ENCODE measurements at regions not wholly inside any gene's neighbourhood (a gene's known extent, or its start where the extent isn't known, plus 50 kb on each side); places are given as distances from the start of the nearest gene placed in this dataset.
"Not testable (repeated sequence)": the region's sequence is repeated elsewhere in the genome, so short reads cannot be mapped to it uniquely, and the experiment has no call there.

GRCh38 chr9:93813221-93814076, 141.7 kb downstream of the BARX1 start:
- DNase-seq (ENCODE audit: low read depth in 1 of 2, low spot score in 1 of 2) = no peak

GRCh38 chr9:93812410-93812668, 142.8 kb downstream of the BARX1 start:
- DNase-seq (ENCODE audit: low read depth in 1 of 2, low spot score in 1 of 2) = no peak

GRCh38 chr9:93810028-93810971, 144.9 kb downstream of the BARX1 start:
- no peak for DNase-seq (ENCODE audit: low read depth in 1 of 2, low spot score in 1 of 2)

GRCh38 chr9:93809204-93809940, 145.8 kb downstream of the BARX1 start:
- no peak for DNase-seq (ENCODE audit: low read depth in 1 of 2, low spot score in 1 of 2)

GRCh38 chr9:93808115-93809029, 146.8 kb downstream of the BARX1 start:
- DNase-seq (ENCODE audit: low read depth in 1 of 2, low spot score in 1 of 2) = no peak

- no peak for DNase-seq (ENCODE audit: low read depth in 1 of 2, low spot score in 1 of 2)
These were observed 147.7 kb downstream of the BARX1 start for GRCh38 chr9:93807166-93808074.

GRCh38 chr9:93801581-93802284, 153.4 kb downstream of the BARX1 start:
- no peak for DNase-seq (ENCODE audit: low read depth in 1 of 2, low spot score in 1 of 2)

DNA sequence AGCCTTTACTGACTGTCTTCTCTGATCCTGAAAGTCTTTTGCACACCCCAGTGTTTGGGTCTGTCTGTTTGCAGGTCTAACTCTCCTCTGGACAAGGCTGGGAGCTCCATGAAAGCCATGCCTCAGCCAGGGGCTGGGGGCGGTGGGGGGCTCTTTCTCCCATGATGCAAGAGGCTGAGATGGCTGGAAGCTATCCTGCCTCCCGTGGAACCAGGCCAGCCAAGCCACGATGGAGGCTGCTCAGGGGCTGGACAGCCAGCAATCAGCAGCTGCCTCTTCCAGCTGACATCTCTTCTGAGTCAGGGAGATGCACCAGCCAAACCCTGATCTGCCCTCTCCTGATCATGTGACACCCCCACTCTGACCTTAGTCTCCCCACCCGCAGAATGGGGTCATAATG, 154.0 kb downstream of the BARX1 start:
- no peak for DNase-seq (ENCODE audit: low read depth in 1 of 2, low spot score in 1 of 2)

GRCh38 chr9:93792358-93792757, 162.8 kb downstream of the BARX1 start:
- no peak for DNase-seq (ENCODE audit: low read depth in 1 of 2, low spot score in 1 of 2)

GRCh38 chr9:93786204-93786603, 169.0 kb downstream of the BARX1 start:
- DNase-seq (ENCODE audit: low read depth in 1 of 2, low spot score in 1 of 2) = no peak

GRCh38 chr9:93776873-93777272, 178.3 kb downstream of the BARX1 start:
- no peak for DNase-seq (ENCODE audit: low read depth in 1 of 2, low spot score in 1 of 2)

GRCh38 chr9:93776256-93776655, 178.9 kb downstream of the BARX1 start:
- DNase-seq (ENCODE audit: low read depth in 1 of 2, low spot score in 1 of 2) = no peak

GRCh38 chr9:93774331-93775102, 180.6 kb downstream of the BARX1 start:
- no peak for DNase-seq (ENCODE audit: low read depth in 1 of 2, low spot score in 1 of 2)

DNA sequence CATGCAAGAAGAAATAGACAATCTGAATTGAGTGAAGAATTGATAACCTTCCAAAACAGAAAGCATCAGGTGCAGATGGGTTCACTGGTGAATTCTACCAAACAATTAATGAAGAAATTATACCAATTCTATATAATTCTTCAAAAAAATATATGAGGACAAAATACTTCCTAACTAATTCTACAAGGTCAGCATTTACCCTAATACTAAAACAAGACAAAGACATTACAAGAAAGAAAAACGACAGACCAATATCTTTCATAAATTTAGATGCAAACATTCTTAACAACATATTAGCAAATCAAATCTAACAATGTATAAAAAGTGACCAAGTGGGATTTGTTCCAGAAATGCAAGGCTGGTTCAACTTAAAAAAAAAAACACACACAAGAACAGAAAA, 183.9 kb downstream of the BARX1 start:
- no peak for DNase-seq (ENCODE audit: low read depth in 1 of 2, low spot score in 1 of 2)

DNA sequence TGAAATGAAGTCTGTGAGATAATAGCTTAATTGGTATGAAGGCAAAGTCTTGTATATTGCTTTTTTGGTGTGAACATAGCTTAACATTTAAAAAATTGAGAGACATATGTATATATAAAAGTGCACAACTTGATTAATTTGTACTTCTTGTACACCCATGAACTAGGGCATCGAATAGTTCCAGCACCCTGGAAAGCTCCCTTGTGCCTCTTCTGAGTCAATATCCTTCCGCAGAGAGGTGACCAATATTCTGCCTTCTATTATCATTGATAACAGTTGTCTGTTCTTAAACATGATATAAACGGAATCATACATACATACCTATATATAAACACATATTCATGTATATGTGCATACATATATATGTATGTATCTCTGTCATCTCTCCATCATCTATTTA, 185.4 kb downstream of the PHF2 start:
- DNase-seq (ENCODE audit: low read depth in 1 of 2, low spot score in 1 of 2) = no peak

DNA sequence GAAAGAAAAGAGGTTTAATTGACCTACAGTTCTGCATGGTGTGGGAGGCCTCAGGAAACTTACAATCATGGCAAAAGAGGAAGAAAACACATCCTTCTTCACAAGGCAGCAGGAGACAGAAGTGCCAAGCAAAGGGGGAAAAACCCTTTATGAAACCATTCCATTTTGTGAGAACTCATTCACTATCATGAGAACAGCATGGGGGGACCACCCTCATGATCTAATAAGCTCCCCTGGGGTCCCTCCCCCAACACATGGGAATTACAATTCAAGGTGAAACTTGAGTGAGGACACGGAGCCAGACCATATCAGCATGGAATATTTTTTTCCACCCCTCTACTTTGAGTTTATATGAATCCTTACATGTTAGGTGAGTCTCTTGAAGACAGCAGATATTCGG, 173.7 kb downstream of the PHF2 start:
- DNase-seq (ENCODE audit: low read depth in 1 of 2, low spot score in 1 of 2) = no peak

DNA sequence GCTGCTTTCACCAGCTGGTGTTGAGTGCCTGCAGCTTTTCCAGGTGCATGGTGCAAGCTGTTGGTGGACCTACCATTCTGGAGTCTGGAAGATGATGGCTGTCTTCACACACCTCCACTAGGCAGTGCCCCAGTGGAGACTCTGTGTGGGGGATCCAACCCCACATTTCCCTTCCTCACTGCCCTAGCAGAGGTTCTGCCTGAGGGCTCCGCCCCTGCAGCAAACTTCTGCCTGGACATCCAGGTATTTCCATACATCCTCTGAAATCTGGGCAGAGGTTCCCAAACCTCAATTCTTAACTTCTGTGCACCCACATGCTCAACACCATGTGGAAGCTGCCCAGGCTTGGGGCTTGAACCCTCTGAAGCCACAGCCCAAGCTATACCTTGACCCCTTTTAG, 172.4 kb downstream of the PHF2 start:
- not testable (repeated sequence) for DNase-seq (ENCODE audit: low read depth in 1 of 2, low spot score in 1 of 2)

- no peak for DNase-seq (ENCODE audit: low read depth in 1 of 2, low spot score in 1 of 2)
These were observed 155.6 kb downstream of the PHF2 start for GRCh38 chr9:93731963-93732362.
